Transverse colon (tissue), 3 donors: ENCODE measurements at regions not wholly inside any gene's neighbourhood (a gene's known extent, or its start where the extent isn't known, plus 50 kb on each side); places are given as distances from the start of the nearest gene placed in this dataset.

ENCODE experiments used
- POLR2A ChIP-seq: fragments of 450-650 bp; IDR thresholded peaks from one replicate; pipeline ENCODE4 v1.6.1; 2016; ENCODE audit warnings: antibody characterized with exemption, mild to moderate bottlenecking, moderate library complexity
- POLR2AphosphoS5 ChIP-seq, 3 donors: sonication (generic); formaldehyde crosslinking; IDR thresholded peaks; one replicate each; pipeline ENCODE4 v1.6.1; 2016; ENCODE audit warnings: antibody characterized with exemption in 3 of 3

DNA sequence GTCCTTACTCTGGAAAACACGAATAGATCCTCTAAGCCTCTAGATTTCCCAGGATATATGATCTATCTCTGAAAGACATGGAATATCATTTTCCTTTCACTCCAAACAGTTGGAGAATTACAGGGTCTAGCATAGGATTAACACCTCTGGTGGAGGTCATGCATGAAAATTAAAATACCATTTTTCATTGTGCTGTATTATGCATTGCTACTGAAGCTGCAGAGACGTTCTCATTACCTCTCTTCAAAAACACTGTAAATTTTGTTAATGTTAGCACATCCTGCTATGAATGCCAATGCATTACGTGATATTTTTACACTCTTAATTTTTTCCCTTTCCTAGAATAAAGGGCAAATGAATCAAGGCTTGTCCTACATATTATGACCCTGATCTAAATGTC is 558.6 kb downstream of the TBC1D32 start:
- TF ChIP-seq POLR2A (no peak), POLR2AphosphoS5 (IDR thresholded peaks at IDR 0.05) (no peak)
